IMR-90 (cell line): ENCODE measurements at regions not wholly inside any gene's neighbourhood (a gene's known extent, or its start where the extent isn't known, plus 50 kb on each side); places are given as distances from the start of the nearest gene placed in this dataset.

Experiments used
- ATAC-seq: fragments of 200-7000 bp; cut with Tn5 transposase; 2 replicates; pipeline ENCODE4 v1.9.1; 2020; ENCODE audit warnings: low read depth, mild to moderate bottlenecking, moderate library complexity
- BruUV-seq: library from RNA; stranded (reverse); fragments of 400-500 nt; replicated peaks from 2 replicates; lab custom pipeline; 2021; lab: Mats Ljungman, UMichigan
- CTCF ChIA-PET: fragments of 300-600 bp; formaldehyde crosslinking; extraction: SDS; loops from one replicate; lab custom pipeline; 2021; ENCODE audit warnings: antibody characterized with exemption; lab: Yijun Ruan, JAX
- POLR2A ChIA-PET: fragments of 300-600 bp; sonication (Branson Sonifier 250); formaldehyde crosslinking; loops from one replicate; lab custom pipeline; 2022; ENCODE audit warnings: antibody characterized with exemption; ENCODE audit not compliant: unreplicated experiment; lab: Charles Lee
- DNase-seq: peaks from one replicate; pipeline ENCODE4 v3.0.0; 2013
- H2AFZ ChIP-seq: replicated peaks from 2 replicates; pipeline ENCODE3; 2013; ENCODE audit warnings: low read length, mild to moderate bottlenecking; ENCODE audit not compliant: poor library complexity
- H2AK5ac ChIP-seq: 2 replicates; pipeline ENCODE4 v1.6.1; 2013; ENCODE audit warnings: low read depth, low read length, inconsistent platforms
- H2AK9ac ChIP-seq: replicated peaks from 2 replicates; pipeline ENCODE3; 2013; ENCODE audit warnings: mild to moderate bottlenecking, low read depth, low read length, moderate library complexity; ENCODE audit not compliant: poor library complexity
- H2BK120ac ChIP-seq: 2 replicates; pipeline ENCODE4 v1.6.1; 2013; ENCODE audit warnings: low read depth, low read length, inconsistent platforms
- H2BK15ac ChIP-seq: 3 replicates; pipeline ENCODE4 v1.6.1; 2013; ENCODE audit warnings: low read depth, low read length, inconsistent platforms
- H2BK20ac ChIP-seq: 2 replicates; pipeline ENCODE4 v1.6.1; 2013; ENCODE audit warnings: low read depth, mild to moderate bottlenecking, inconsistent platforms, low read length, moderate library complexity
- H2BK5ac ChIP-seq: 2 replicates; pipeline ENCODE4 v1.6.1; 2013; ENCODE audit warnings: mild to moderate bottlenecking, low read depth, low read length, inconsistent platforms; ENCODE audit not compliant: poor library complexity, severe bottlenecking
- H3K14ac ChIP-seq: replicated peaks from 2 replicates; pipeline ENCODE4 v1.6.1; 2013; ENCODE audit warnings: low read depth, low read length, inconsistent platforms
- H3K18ac ChIP-seq: 2 replicates; pipeline ENCODE4 v1.6.1; 2013; ENCODE audit warnings: low read depth, low read length, control low read depth
- H3K23ac ChIP-seq: 2 replicates; pipeline ENCODE4 v1.6.1; 2013; ENCODE audit warnings: low read depth, low read length, inconsistent platforms
- H3K27ac ChIP-seq: 2 replicates; pipeline ENCODE4 v1.5.1; 2013; ENCODE audit warnings: mild to moderate bottlenecking, control low read depth, low read length; ENCODE audit not compliant: insufficient read depth
- H3K27me3 ChIP-seq: 2 replicates; pipeline ENCODE4 v1.6.1; 2013; ENCODE audit warnings: low read length; ENCODE audit not compliant: control insufficient read depth, insufficient read depth
- H3K36me3 ChIP-seq: 2 replicates; pipeline ENCODE4 v1.6.1; 2013; ENCODE audit warnings: low read length, mixed read lengths; ENCODE audit not compliant: control insufficient read depth, insufficient read depth
- H3K4ac ChIP-seq: 2 replicates; pipeline ENCODE4 v1.6.1; 2013; ENCODE audit warnings: low read depth, low read length, inconsistent platforms
- H3K4me1 ChIP-seq: 2 replicates; pipeline ENCODE4 v1.6.1; 2013; ENCODE audit warnings: low read length, mixed read lengths; ENCODE audit not compliant: control insufficient read depth, insufficient read depth
- H3K4me2 ChIP-seq: 2 replicates; pipeline ENCODE4 v1.6.1; 2013; ENCODE audit warnings: low read depth, mild to moderate bottlenecking, control low read depth, low read length, moderate library complexity
- H3K4me3 ChIP-seq: 2 replicates; pipeline ENCODE4 v1.5.1; 2013; ENCODE audit warnings: low read depth, mild to moderate bottlenecking, control low read depth, low read length, moderate library complexity; ENCODE audit not compliant: insufficient read depth
- H3K56ac ChIP-seq: 2 replicates; pipeline ENCODE4 v1.6.1; 2013; ENCODE audit warnings: low read length, inconsistent platforms; ENCODE audit not compliant: insufficient read depth; ENCODE audit errors: extremely low read depth
- H3K79me1 ChIP-seq, 2 experiments: 2 replicates each; pipeline ENCODE4 v1.6.1; 2013; ENCODE audit warnings: low read length in 2 of 2, inconsistent platforms in 1 of 2, low read depth in 1 of 2
- H3K9ac ChIP-seq: 2 replicates; pipeline ENCODE4 v1.6.1; 2013; ENCODE audit warnings: low read depth, low read length, control low read depth
- H3K9me1 ChIP-seq: 2 replicates; pipeline ENCODE4 v1.6.1; 2013; ENCODE audit warnings: low read length, inconsistent platforms; ENCODE audit not compliant: insufficient read depth
- H3K9me3 ChIP-seq: 2 replicates; pipeline ENCODE4 v1.6.1; 2013; ENCODE audit warnings: low read length; ENCODE audit not compliant: control insufficient read depth, insufficient read depth
- H4K20me1 ChIP-seq: 2 replicates; pipeline ENCODE4 v1.6.1; 2013; ENCODE audit warnings: low read length, inconsistent platforms; ENCODE audit not compliant: insufficient read depth
- H4K5ac ChIP-seq: 2 replicates; pipeline ENCODE4 v1.6.1; 2013; ENCODE audit warnings: mild to moderate bottlenecking, low read depth, low read length, control low read depth
- H4K8ac ChIP-seq, 2 experiments: 2 replicates each; pipeline ENCODE4 v1.6.1; 2013; ENCODE audit warnings: low read depth in 2 of 2, low read length in 2 of 2, control low read depth in 1 of 2, inconsistent platforms in 1 of 2
- H4K91ac ChIP-seq: 2 replicates; pipeline ENCODE4 v1.6.1; 2013; ENCODE audit warnings: low read depth, low read length, inconsistent platforms; ENCODE audit not compliant: insufficient read depth
- CEBPB ChIP-seq: IDR thresholded peaks from 2 replicates; pipeline ENCODE4 v1.6.1; 2012; ENCODE audit warnings: low read depth, low read length, improper control_type of control experiment
- MXI1 ChIP-seq: IDR thresholded peaks from 2 replicates; pipeline ENCODE4 v1.6.1; 2012; ENCODE audit warnings: low read depth, mild to moderate bottlenecking, low read length, moderate library complexity, borderline replicate concordance
- NFE2L2 ChIP-seq: fragments of 150-350 bp; IDR thresholded peaks from 2 replicates; pipeline ENCODE4 v1.6.1; 2016; ENCODE audit warnings: low read depth, mild to moderate bottlenecking, low read length
- WGBS, 2 experiments: methylation state at CpG; one replicate each; pipeline versions ENCODE4 v1.1.5 to v1.1.7; 2013; ENCODE audit warnings: missing lambda C conversion rate in 2 of 2; ENCODE audit not compliant: insufficient read length in 1 of 2; ENCODE audit errors: extremely low coverage in 2 of 2; 5-methylcytosine and 5-hydroxymethylcytosine counted together
- dilution Hi-C: fragments of 300-500 bp; cut with HindIII; formaldehyde crosslinking; loops from one replicate; pipeline ENCODE4 v1.14.3; 2018; ENCODE audit warnings: low sequenced_read_pairs; ENCODE audit not compliant: unreplicated experiment
- in situ Hi-C: fragments of 300-500 bp; cut with MboI; formaldehyde crosslinking; loops from 3 replicates; pipeline ENCODE4 v1.14.3; 2019; ENCODE audit warnings: low sequenced_read_pairs, inconsistent platforms, mixed read lengths
- intact Hi-C: fragments of 100-400 bp; cut with micrococcal nuclease; formaldehyde crosslinking; loops from 2 replicates; pipeline ENCODE4 v1.10.0; 2022
- TF ChIP-seq, protein P1 (sequence below): fragments of 150-350 bp; IDR thresholded peaks from 2 replicates; pipeline ENCODE4 v1.6.1; 2017; ENCODE audit warnings: mild to moderate bottlenecking, antibody characterized with exemption, low read length, low read depth
- TF ChIP-seq, protein P2 (sequence below): conservative IDR thresholded peaks from 2 replicates; pipeline ENCODE4 v1.5.1; 2012; ENCODE audit warnings: mild to moderate bottlenecking, low read depth, low read length, improper control_type of control experiment
- TF ChIP-seq, protein P3 (sequence below): fragments of 150-350 bp; IDR thresholded peaks from 2 replicates; pipeline ENCODE4 v1.6.1; 2016; ENCODE audit warnings: low read depth, mild to moderate bottlenecking, low read length, moderate library complexity, borderline replicate concordance

DNA sequence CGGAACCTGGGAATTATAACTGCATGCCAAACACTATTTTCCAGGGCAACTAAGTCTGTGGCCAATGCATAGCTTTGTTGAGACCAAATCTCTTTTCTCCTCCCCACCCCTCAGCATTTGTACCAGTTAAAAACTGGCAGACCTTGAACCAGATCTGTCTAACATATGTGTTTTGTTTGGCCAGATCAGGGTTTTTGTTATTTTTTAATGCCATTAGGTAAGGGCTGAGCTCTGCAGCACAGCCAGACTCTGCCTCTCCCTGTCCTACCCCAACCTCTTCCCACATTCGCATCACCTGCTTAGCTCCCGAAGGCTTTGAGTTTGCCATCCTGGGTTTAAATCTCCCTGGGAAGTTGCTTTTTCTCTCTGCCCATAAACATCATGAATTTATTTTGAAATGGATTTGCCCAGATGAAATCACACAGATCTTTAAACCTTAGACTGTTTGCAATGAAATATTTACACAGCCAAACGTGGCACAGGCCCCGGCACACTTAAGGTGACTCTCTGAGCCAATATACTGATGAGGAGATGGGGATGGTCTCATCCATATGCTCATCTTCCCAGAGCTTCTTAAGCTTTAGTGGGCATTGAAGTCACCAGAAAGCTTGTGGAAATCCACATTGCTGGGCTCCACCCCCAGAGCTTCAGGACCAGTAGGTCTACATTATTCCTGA is 54.0 kb upstream of the ALDH1B1 start:
- Histone ChIP-seq H3K4me2 (no peak overlapping the region), H3K36me3 (no peaks in the 10 kb centered on the region), H3K4me3 (no peak overlapping the region), H2BK120ac (no peak overlapping the region), H3K27ac (no peak overlapping the region), H2AFZ (no peak overlapping the region), H3K4ac (no peak overlapping the region), H3K9me3 (no peaks in the 10 kb centered on the region), H4K5ac (no peak overlapping the region), H4K91ac (no peak overlapping the region), H3K56ac (no peak overlapping the region), H3K23ac (no peak overlapping the region), H4K20me1 (no peaks in the 10 kb centered on the region), H3K14ac (no peak overlapping the region), H2AK5ac (no peak overlapping the region), H2BK20ac (no peak overlapping the region), H4K8ac (no peak overlapping the region), H2BK5ac (no peak overlapping the region), H3K79me1 (no peaks in the 10 kb centered on the region), H2AK9ac (no peak overlapping the region), H3K9ac (no peak overlapping the region), H3K4me1 (peaks cover 5% of the 10 kb centered on the region; the same call in 1 of the 2 replicates), H3K27me3 (peaks cover 44% of the 10 kb centered on the region), H3K18ac (no peak overlapping the region), H2BK15ac (no peak overlapping the region), H3K9me1 (no peaks in the 10 kb centered on the region)
- POLR2A ChIA-PET = no interaction called here
- no peak for ATAC-seq
- dilution Hi-C loops = no loop called here
- intact Hi-C loops = loop anchor here (10.0 kb wide), 1 partner anchor 64 kb away; no protein-coding TSS in a partner anchor
- CTCF ChIA-PET = interaction anchor here (1.0 kb wide), 1 partner anchor 425 kb away, joined by 3 read pairs; no protein-coding TSS in a partner anchor
- BruUV-seq = no TSS peak
- no peak for DNase-seq
- in situ Hi-C loops = no loop called here
- TF ChIP-seq, protein P1, sequence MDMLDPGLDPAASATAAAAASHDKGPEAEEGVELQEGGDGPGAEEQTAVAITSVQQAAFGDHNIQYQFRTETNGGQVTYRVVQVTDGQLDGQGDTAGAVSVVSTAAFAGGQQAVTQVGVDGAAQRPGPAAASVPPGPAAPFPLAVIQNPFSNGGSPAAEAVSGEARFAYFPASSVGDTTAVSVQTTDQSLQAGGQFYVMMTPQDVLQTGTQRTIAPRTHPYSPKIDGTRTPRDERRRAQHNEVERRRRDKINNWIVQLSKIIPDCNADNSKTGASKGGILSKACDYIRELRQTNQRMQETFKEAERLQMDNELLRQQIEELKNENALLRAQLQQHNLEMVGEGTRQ = no peak
- TF ChIP-seq, protein P2, sequence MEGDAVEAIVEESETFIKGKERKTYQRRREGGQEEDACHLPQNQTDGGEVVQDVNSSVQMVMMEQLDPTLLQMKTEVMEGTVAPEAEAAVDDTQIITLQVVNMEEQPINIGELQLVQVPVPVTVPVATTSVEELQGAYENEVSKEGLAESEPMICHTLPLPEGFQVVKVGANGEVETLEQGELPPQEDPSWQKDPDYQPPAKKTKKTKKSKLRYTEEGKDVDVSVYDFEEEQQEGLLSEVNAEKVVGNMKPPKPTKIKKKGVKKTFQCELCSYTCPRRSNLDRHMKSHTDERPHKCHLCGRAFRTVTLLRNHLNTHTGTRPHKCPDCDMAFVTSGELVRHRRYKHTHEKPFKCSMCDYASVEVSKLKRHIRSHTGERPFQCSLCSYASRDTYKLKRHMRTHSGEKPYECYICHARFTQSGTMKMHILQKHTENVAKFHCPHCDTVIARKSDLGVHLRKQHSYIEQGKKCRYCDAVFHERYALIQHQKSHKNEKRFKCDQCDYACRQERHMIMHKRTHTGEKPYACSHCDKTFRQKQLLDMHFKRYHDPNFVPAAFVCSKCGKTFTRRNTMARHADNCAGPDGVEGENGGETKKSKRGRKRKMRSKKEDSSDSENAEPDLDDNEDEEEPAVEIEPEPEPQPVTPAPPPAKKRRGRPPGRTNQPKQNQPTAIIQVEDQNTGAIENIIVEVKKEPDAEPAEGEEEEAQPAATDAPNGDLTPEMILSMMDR = no peak
- no peak for TF ChIP-seq NFE2L2
- no peak for TF ChIP-seq CEBPB
- no peak for TF ChIP-seq MXI1
- TF ChIP-seq, protein P3, sequence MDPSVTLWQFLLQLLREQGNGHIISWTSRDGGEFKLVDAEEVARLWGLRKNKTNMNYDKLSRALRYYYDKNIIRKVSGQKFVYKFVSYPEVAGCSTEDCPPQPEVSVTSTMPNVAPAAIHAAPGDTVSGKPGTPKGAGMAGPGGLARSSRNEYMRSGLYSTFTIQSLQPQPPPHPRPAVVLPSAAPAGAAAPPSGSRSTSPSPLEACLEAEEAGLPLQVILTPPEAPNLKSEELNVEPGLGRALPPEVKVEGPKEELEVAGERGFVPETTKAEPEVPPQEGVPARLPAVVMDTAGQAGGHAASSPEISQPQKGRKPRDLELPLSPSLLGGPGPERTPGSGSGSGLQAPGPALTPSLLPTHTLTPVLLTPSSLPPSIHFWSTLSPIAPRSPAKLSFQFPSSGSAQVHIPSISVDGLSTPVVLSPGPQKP = no peak
- no CpG with 5 or more reads among the region's 5 CpGs for WGBS, 2 experiments
